GM10266 (cell line): ENCODE measurements at regions not wholly inside any gene's neighbourhood (a gene's known extent, or its start where the extent isn't known, plus 50 kb on each side); places are given as distances from the start of the nearest gene placed in this dataset.

ENCODE experiments used
- DNase-seq: peaks from one replicate; pipeline ENCODE4 v3.0.0; 2012; ENCODE audit errors: extremely low spot score
- TF ChIP-seq, protein P1 (sequence below): IDR thresholded peaks from 2 replicates; pipeline ENCODE4 v1.5.1; 2012; ENCODE audit warnings: mild to moderate bottlenecking, low read depth; ENCODE audit not compliant: control insufficient read depth, insufficient read depth; ENCODE audit errors: missing control alignments

DNA sequence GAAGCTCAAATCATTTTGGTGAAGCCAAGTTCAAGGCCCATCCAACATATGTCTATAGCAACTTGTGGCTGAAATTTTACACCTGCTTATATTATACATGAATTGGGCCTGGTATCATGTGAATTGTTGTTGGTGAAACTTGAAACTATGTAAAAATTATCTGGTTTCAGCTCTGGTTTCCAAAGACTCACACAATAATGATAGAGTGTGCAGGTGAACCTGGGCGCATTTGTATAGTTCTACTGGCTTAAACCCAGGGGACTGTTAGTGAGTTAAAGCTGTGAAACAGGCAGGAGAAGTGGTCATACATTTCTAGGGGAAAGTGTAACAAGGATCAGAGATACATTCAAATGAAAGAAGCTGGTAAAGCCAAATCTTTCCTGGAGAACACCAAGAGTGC, 627.3 kb downstream of the METTL15 start:
- DNase-seq: no peak
- TF ChIP-seq, protein P1, sequence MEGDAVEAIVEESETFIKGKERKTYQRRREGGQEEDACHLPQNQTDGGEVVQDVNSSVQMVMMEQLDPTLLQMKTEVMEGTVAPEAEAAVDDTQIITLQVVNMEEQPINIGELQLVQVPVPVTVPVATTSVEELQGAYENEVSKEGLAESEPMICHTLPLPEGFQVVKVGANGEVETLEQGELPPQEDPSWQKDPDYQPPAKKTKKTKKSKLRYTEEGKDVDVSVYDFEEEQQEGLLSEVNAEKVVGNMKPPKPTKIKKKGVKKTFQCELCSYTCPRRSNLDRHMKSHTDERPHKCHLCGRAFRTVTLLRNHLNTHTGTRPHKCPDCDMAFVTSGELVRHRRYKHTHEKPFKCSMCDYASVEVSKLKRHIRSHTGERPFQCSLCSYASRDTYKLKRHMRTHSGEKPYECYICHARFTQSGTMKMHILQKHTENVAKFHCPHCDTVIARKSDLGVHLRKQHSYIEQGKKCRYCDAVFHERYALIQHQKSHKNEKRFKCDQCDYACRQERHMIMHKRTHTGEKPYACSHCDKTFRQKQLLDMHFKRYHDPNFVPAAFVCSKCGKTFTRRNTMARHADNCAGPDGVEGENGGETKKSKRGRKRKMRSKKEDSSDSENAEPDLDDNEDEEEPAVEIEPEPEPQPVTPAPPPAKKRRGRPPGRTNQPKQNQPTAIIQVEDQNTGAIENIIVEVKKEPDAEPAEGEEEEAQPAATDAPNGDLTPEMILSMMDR: no peak

DNA sequence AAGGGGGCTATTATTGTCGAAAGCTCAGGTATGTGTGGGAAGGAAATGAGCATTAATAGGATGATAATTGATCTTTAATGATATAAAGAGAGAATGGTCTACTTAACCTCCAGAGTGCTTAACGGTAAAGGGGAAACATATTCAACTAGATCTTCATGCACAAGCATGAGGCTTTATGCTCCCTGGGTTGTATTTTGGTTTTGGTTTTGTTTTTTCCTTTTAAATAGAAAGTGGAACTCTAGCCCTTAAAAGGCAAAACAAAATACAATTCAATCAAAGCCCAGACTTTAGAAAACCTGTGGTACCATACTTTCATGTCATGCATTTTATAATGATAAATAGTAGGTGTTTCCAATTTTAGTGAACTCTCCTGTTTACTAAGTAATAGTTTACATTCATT, 622.7 kb downstream of the METTL15 start:
- DNase-seq: no peak
- TF ChIP-seq, protein P1: no peak

DNA sequence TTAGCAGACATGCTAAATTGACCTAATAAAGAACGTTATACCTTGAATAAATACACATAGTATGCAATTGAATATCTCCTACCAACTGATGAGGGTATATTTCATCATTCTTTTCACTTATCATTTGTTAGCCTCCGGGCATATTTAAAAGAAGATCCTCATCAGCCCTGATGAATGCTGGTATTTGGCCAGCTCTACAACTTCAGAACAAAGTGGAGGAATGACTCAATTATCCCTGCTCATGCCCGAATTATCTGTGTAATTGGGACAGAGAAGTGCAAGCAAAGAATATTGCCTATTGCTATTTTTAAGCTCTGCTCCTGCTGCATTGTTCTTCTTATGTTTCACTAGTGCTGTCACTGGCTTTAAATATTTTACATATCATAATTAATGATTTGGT, 622.1 kb downstream of the METTL15 start:
- DNase-seq: no peak
- TF ChIP-seq, protein P1: no peak

DNA sequence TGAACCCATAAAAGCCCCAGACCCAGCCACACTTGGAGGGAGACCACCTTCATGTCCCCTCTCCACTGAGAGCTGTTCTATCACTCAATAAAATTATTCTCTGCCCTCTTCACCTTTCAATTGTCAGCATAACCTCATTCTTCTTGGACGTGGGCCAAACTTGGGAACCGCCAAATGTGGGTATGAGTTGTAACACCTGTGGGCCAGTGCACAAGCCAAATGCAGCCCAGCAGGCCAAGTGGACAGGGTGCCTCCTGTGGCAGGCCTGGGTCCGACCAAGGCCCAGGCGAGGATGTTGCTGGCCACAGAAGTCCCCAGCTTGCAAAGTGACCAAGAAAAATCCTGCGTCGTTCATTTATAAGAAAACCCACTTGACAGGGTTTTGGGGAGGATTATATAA, 621.2 kb downstream of the METTL15 start:
- no peak for DNase-seq
- TF ChIP-seq, protein P1: no peak

DNA sequence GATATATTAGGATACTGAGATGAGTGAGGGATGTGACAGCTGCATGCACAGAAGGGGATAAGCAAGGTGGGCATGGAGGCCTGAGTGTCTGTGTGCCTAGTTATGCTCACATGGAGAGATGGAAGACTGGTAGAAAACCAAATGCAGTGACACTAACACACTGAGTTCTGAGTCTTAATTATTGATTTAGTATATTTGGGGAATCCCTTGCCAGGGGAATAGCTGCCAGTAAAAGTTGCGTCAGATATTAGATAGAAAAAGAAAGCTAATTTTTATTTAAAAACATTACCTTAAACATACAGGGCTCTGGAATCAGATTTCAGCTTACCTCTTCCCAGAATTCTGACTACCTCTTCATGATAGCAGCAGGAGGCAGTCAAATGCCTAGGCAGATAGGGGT, 620.5 kb downstream of the METTL15 start:
- no peak for DNase-seq
- TF ChIP-seq, protein P1: no peak

DNA sequence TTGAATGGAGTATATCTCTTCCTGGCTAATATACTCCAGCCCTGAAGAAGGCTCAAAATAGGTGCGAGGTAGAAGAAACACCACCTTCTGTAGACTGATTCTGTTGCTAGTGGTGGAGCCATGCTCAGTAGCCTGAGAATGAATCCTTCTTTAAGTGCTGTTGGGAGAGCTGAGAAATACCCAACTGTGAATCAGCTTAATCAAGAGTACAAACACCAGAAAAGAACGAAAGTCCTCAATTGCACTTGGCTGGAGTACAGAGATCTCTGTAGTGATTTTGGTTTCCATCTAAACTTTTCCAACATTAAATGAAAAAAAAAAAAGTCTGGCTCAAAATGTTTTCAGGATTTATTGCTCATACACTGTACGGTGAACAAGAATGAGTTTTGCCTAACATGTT, 619.1 kb downstream of the METTL15 start:
- no peak for DNase-seq
- TF ChIP-seq, protein P1: no peak

DNA sequence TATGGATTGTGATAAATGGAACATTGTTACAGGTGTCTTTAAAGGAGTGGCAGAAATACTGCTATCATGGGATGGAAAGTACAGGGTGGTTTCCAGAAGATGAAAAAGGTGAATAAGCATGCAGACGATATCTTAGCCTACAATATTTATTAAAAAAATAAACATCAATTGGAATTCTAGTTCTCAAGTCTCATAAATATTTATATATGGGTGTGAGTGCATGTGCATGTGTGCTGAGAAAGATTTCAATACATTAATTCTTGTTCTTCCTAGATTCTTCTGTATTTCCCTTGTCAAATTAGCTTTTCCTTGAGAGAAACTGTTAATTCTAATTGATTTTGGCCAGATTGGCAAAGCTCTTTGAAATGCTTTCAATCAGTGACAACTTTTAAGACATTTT, 618.2 kb downstream of the METTL15 start:
- no peak for DNase-seq
- TF ChIP-seq, protein P1: no peak

DNA sequence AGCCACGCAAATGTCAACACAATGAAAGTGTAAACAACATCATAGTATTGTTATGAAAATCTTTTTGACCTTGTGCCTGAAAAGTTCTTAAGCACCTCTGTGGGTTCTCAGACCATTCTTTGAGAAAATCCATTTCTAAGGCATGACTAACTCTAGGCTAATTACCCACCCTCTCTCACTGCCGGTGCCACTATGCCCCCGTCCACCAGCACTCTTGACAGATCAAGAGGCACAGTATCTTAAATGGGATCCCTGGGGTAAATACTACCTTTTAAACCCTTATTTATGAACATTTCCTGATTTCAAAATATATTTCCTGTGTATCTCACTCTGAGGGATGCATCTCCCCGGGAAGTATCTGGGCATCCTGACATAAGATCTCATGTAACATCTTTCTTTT, 607.5 kb downstream of the METTL15 start:
- TF ChIP-seq, protein P1: no peak
- no peak for DNase-seq
